HG02852 (cell line): ENCODE measurements at regions not wholly inside any gene's neighbourhood (a gene's known extent, or its start where the extent isn't known, plus 50 kb on each side); places are given as distances from the start of the nearest gene placed in this dataset.

Experiments
- ATAC-seq: cut with Tn5 transposase; IDR thresholded peaks from one replicate; pipeline ENCODE4 v1.9.1; 2021; ENCODE audit warnings: mild to moderate bottlenecking, moderate library complexity; ENCODE audit not compliant: unreplicated experiment

DNA sequence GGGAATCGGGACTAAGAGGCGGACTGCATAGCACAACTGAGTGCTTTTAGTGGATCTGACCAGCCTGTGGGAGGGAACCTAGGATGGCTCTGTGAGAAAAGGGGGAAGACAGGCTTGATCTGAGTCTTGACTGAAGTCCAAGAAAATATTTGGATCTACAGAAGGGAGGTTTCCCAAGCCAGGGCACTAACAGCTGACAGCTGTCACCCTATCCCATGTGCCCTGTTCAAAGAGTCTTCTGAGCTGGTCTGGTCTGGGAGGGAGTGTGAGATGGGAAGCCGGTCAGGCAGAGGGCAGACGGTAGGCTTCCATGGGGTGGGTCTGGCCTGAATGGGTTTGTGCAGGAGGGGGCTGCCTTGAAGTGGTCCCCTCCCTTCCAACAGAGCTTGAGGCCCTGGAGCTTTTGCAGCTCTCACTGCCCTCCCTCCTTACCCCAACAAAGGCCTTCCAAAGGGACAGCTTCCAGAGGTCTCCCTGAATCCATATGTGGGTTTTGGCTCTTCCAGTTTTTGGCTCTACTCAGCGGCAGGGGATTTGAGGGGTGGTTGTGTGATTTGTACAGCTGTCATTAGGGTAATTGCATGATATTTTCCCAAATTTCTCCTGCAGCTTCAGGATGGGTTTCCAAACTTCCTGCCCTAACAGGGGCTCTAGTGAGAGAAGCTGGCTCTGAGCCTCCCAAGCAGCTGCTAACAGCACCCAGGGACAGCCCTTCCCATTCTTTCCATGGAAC, 643.7 kb downstream of the BCOR start:
- no peak for ATAC-seq

DNA sequence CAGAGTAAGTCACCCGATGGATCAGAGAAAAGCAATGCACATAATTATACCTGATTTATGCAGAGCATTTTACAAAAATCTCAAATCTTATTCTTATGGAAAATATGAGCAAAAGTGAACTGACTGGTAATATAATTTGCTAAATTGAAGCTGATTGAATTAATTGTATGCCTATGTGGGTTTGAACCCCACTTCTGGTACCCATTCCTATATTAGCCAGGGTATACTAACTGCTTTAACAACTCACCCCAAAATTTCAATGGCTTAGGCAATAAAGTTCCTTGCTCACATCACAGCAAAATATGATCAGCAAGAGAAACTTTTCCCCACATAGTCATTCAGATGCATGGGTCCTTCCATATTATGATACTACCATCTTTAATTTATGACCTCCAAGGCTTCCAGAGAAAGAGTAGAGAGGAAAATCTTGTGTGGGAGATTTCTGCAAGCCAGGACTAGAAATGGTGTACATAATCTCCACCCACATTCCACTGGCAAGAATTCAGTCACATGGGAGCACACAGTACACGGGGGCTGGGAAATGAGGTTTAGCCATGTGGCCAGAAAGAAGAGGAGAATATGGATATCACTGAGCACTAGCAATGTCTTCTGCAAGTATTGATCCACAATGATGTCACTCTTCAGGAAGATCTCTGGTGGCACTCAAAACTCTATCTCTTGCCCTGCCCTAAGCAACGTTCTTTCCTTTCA, 640.7 kb downstream of the BCOR start:
- ATAC-seq: no peak

DNA sequence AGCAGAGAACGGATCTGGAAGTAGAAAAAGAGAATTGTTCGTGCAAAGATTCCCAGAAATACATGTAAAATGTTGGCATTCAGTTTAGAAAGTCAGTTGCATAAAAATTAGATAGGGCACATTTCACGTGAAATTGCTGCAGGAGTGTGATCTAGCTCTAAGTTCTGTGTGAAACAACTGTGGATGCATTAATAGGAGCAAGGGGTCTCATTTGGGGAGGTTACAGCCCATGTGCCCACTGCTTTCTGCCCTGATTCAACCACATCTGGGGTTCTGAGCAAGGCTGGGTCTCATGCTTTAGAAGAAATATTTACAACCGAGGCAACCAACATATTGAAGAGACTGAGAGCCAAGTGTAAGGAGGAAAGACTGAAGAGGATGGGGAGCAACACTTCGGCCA, 639.0 kb downstream of the BCOR start:
- ATAC-seq: no peak

DNA sequence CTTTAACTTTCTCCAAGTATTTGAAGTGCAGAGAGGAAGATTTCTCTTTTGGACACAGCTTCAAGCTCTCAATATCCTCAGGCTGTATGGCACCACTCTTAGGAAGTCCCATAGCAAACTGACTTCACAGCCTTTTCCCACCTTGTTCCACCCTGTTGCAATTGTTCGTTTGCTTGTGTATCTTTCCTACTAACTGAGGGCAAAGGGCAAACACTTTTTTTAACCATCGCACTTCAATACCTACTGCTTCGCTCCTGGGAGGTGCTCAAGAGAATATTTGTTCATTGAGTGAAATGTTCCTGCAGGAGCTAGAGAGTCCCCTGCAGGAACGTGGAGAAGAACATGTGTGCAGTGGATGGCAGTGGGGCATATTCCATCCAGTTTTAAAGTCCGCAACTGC, 638.6 kb downstream of the BCOR start:
- no peak for ATAC-seq

DNA sequence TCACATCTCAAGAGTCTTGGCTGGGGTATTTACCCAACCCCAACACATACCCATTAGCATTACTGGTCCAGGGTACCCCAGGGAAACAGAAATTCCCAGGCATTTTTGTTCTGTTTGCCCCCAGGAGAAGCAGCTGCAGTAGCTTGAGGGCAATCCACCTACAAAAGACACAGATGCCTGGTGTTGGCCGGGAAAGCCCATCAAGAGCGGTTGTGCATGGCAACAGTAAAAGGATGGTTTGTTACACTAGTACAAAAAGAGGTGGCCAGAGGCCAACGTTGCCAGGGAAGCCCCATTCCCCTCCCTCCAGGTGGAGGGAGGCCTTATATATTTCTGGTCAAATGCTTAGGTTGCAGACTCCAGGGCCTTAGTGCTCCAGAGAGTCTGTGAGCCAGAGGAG, 637.8 kb downstream of the BCOR start:
- no peak for ATAC-seq

DNA sequence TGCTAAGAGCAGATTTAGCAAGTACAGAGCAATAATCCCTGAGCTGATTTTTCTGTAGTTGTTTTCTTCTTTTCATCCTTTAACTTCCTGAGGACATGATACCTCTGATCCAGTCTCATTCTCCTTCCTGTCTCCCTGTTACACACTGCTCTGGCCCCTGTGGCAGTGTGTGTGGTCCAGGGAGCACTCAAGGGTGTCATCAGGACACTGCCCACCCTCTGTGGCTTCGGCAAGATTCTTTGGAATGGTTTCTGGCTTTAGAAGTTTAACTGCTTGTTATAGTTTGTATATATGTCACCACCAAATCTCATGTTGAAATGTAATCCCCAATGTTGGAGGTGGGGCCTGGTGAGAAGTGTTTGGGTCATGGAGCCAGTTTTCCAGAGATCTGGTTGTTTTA, 637.3 kb downstream of the BCOR start:
- no peak for ATAC-seq

DNA sequence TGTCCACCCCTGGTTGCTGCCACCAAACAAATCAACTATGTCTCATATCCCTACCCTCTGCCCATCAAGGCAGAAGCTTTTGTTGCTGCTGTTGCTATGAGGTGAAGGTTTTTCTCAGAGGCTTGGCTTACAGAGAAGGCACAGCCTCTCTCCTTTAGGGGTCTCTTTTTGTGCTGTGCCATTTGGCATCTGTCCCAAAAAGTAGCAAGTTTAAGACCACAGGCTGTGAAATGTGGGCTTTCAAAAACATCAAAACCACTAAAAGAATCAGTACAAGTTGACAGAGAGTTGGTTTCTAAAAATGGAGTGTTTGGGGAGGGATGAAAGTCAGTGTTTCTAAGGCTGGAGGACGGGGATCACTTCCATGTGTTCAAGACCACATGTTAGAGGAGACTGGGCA, 634.9 kb downstream of the BCOR start:
- ATAC-seq: no peak

DNA sequence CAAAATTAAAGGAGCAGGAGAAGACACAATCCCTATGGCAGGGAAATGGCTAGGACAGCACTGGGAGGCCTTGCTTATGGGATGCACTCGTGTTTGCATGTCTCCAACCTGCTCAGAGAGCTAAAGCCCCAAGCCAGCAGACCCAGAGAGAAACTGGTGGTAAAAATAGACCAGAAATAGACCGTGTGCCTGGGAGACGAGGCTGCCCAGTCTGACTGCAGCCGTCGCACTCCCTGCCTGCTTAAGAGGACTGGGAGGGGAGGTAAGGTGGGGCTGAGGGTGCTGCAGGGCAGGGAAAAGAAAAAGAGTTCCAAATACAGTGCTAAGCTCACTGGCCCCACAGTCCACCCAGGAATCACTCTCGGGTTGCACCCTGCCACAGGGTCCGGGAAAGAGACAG, 633.5 kb downstream of the BCOR start:
- no peak for ATAC-seq

DNA sequence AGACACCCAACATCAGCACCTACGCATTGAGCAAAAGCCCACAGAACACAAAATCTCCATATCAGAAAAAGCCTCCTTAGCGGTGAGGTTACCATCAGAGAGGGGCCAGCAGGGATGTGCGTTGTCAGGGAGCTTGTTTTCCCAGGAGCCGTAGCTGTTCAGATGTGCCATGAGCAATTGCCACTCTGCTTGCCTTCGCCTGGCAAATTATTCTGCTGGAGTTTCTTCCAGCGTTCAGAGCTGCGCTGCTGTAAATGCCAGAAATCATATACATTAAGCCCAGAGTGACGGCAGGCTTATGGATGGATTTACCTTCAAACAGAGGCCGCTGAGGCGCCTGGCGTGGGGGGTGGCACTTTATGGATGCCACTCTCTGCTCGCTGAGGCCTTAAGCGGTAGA, 632.3 kb downstream of the BCOR start:
- no peak for ATAC-seq

DNA sequence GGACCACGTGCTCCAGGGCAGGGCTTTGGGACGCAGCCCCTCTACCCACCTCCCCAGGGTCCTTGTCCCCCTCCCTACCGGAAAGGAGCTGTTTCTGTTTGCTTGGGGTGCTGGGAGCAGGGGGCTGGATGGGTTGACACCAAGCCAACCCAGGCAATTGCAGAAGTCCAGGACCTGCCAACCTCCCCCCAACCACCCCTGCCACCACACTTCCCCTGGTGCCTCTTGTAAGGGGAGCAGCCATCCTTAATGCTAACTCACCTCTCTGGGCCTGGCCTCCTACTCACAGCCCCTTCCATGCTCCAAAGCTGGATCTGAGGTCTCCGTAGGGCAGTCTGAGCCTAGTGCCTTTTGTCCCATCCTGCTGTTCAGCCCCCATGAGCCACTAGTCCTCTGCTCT, 631.9 kb downstream of the BCOR start:
- ATAC-seq: no peak

DNA sequence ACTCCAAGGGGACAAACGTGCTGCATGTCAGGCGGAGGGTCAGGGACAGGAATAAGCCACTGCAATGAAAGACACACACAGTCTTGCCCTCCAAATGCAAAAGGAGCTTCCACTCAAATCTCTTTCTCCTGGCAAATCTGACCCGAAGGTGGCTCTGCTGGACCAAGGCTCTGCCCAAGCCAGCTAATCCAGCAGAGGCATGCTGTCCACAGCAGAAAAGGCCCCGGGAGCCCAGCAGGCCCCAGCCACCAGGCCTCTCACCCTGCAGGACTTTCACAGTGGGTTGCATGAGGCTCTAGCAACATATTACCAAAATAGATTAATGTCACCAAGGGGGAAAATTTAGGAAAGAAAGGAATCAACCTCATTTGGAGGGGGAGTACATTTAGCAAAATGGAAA, 628.6 kb downstream of the BCOR start:
- no peak for ATAC-seq

DNA sequence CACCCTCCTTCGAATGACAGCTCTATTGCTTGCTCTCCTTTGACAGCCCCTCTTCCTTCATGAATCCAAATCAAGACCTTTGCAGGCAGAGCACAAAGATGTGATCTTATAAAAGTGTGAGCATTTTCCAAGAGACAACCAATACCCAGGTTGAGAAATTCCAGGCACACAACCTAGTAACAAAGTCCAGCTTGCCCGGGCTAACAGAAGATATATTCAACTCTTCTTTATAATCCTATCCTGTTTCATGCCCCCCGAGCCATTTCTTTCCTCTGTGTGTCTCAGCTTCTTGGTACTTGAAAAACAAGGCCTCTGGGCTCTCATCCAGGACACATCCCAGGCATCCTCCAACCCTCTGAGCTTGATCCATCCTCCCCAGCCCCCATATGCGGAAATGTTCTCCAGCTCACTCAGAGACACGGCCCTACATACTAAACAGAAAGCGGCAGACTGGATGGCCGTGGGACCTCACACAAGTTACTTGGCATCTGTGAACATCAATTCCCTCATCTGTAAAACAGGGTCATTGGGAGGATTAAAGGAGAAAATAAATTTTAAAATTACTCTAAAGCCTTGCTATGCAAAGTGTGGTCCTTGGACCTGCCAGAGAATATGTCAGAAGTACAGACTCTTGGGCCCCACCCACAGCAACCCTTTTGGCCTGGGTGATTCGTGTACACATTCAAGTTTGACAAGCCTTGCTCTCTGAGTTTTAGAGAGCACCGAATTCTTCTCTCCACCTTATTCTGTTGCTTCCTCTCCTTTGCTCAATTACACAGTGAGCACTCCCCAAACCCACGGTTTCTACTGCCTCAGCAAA, 627.0 kb downstream of the BCOR start:
- ATAC-seq: no peak

DNA sequence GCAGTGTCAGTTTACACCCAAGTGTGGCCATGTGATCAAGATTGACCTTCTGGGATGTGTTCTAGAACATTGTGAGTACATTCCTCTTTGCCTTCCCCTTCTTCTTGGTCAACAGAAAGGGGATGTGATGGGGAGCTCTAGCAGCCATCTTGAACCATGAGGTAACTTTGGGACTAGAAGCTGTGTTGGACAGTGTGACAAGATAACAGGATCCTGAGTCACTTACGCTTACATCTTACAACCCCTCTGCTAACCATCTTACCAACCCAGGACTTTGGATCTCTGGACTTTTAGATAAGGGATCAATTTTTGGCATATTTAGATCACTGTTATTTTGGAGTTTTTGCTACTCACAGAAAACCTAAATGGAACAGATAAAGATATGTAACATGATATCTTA, 625.6 kb downstream of the BCOR start:
- no peak for ATAC-seq

DNA sequence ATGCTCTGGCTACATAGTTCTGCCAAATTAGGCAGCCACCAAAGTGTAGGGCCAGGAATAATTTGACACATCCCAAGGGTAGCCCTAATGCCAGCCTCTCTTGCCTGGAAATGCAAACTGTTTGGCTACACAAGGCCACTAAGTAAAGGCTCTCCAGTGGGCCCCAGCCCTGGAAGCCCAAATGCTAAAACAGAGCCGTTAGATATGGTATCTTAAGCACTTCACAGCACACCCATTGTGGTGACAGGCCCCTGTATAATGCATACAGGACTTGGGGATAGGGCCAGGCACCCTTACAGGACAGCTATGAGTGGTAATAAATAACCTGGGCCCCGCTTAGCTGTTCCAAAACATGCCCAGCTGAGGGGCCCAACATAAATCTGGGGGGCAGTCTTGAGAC, 623.9 kb downstream of the BCOR start:
- no peak for ATAC-seq

DNA sequence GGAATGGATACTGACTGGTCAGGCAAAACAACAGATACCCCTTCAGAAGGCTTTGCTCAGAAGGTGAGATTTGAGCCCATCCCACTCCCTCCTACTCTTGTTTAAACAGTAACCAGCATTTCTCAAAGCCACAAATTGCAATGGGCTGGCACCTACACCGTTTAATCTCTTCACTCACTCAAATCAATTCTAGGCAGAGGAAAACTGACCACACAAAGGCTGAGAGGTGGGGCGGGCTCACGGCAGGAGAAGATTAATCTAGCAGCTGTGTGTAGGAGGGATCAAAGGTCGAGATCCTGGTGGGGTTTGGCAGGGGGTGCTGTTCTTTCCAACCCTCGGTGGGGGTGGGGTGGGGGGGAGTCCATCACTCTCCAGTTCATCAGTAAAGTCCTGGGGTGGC, 622.4 kb downstream of the BCOR start:
- ATAC-seq: no peak

DNA sequence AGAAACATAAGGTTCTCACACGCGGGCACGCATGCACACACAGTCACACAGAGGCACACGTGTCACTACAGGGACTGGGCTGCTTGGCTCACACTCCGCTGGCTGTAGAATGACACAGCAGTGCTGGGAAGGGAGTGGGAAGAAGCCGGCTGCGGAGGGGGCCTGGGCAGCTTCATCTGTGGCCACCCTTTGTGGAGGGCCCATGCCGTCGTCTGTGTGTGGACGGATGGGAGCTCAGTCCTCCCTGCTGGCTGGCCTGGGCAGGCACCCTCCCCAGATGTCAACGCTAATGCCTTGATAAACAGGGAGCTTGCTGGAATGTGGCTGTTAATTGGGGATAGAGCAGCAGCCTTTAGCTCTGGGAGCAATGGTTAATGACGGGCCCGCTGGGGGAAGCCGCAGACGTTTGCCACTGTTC, 621.1 kb downstream of the BCOR start:
- ATAC-seq: no peak

DNA sequence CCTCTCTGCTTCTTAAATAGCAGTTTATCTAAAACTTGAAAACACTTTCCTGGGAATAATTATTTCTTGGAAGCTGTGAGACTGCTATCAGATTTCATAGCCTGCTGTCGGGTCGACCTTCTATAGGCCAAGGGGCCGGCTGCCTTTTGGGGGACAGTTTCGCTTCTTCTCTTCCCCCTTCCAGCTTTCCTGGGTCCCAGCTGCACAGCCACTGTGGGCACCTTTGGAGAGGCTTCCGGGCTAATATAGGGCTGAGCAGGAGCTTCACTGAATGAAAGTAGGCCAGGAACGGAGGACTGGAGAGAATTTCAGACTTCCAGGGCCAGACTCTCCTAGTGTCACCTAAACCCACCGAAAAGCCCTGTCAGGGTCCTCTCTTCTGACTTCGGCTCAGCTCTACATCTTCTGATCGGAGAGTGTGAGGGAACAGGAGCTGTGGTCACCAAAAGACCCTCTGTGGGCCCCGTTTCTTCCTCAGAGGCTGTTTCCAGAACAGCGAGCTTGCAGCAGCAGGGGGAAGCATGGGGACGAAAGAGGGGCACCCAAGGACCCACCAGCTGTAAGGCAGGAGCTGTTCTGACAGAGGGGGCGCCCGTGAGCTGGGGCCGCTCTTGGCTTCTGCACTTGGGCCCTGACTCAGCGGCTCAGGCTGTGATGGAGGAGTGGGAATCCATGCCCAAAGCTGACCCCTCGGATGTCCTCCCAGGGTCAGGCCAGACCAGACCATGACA, 620.6 kb downstream of the BCOR start:
- no peak for ATAC-seq

DNA sequence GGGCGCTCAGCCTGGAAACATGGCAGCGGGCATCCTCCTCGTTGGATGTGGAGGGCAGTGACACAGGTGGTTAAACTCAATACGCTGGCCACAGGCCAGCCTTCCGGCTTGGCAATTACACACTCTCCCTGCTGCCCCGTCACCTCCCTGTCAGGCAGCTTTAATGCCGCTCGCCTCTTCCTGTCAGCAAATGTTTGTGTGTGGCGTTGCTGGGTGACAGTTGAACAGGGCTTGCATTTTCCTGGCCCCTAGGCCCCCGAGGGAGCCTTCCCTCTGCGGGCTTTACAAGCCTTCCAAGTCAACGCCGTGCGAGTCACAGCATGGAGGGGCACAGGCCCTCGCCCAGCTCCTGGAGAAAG, 620.0 kb downstream of the BCOR start:
- ATAC-seq: no peak

DNA sequence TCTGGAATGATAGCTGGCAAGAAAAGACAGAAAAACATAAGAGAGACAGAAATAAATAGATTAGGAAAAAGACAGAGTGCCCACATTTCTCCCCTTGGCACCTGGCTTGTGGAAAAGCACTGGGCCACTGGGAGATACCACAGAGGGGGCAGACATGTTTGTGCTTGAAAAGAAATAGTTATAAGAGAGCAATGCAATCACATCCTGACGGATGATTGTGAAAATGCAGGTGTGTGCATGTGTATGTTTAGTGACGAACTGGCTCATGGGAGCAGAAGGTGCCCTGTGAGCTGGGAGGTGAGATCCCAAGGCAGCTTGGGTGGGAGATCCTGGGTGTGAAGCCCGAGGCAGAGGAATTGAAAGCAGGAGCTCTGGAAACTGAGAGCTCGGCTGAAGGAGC, 617.9 kb downstream of the BCOR start:
- no peak for ATAC-seq

DNA sequence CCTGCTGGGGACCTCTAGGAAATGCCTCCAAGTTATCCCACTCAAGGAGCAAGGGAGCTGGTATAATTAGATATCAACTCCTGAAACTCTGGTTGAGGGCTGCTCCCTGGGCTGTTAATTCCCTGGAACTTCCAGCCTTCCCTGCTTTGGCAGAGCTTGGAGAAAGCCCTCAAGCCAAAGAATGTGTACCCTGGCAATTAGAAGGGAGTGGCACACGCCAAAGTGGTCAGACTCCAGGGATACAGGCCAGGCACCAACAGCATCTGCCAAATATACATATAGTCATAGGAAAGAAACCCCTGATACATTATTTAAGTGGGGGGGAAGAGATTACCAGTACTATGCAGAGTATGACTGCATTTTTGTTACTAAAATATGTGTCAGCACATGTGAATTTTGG, 616.8 kb downstream of the BCOR start:
- no peak for ATAC-seq

DNA sequence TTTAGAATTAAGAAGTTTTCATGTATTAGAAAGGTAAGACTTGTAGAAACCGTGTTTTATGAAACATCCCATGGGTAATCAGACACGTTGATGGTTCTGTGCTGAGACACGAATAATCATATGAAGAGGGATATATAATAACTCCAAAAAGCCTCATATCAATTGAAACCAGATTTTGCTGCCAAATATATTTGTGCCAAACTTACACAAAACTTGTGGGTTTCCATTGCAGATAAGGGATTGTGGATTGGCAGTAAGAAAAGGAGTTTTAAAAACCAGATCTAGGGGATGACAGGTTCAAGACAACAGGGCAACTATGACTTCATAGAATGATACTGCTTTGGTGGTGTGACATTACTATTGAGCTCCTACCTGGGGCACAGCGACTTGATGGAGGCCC, 616.1 kb downstream of the BCOR start:
- ATAC-seq: no peak
